GM19372 (cell line): ENCODE measurements at regions not wholly inside any gene's neighbourhood (a gene's known extent, or its start where the extent isn't known, plus 50 kb on each side); places are given as distances from the start of the nearest gene placed in this dataset.
"Not testable (repeated sequence)": the region's sequence is repeated elsewhere in the genome, so short reads cannot be mapped to it uniquely, and the experiment has no call there.

Experiments used
- ATAC-seq: cut with Tn5 transposase; IDR thresholded peaks from one replicate; pipeline ENCODE4 v1.9.1; 2021; ENCODE audit warnings: mild to moderate bottlenecking, low read depth, moderate library complexity; ENCODE audit not compliant: unreplicated experiment

DNA sequence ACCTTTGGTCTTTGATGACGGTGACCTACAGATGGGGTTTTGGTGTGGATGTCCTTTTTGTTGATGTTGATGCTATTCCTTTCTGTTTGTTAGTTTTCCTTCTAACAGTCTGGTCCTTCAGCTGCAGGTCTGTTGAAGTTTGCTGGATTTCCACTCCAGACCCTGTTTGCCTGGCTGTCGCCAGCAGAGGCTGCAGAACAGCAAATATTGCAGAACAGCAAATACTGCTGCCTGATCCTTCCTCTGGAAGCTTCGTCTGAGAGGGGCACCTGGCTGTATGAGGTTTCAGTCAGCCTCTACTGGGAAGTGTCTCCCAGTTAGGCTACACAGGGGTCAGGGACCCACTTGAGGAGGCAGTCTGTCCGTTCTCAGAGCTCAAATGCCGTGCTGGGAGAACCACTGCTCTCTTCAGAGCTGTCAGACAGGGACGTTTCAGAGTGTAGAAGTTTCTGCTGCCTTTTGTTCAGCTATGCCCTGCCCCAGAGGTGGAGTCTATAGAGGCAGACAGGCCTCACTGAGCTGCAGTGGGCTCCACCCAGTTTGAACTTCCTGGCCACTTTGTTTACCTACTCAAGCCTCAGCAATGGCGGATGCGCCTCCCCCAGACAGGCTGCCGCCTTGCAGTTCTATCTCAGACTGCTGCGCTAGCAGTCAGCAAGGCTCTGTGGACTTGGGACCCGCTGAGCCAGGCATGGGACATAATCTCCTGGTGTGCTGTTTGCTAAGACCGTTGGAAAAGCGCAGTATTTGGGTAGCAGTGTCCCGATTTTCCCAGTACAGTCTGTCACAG, 156.4 kb upstream of the NR3C2 start:
- not testable (repeated sequence) for ATAC-seq

DNA sequence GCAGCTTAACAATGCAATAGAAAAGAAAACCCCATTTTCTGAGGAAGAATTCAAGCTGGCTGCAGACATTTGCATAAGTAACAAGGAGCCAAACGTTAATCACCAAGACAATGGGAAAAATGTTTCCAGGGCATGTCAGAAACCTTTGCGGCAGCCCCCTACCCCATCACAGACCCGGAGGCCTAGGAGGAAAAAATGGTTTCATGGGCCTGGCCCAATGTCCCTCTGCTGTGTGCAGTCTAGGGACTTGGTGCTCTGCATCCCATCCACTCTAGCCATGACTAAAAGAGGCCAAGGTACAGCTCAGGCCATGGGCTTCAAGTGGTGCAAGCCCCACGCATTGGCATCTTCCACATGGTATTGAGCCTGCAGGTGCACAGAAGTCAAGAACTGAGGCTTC, 147.0 kb upstream of the NR3C2 start:
- no peak for ATAC-seq

DNA sequence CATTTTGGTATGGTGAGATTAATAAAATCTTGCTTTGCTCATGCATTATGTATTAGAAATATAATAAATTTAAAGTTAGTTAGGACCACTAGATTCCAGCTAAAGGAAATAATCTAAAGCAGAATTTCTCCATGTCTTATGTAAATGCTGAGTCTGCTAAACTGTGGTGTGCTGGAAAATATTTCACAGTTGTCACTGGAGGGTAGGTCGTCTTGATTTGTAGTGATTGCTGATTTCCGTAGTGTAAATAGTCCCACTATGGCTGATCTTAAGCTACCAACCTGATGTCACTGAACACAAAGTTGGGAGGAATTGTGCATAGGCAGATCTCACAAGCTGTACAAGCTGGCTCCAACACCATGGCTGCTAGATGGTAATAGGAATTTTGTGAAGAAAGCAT, 133.4 kb upstream of the NR3C2 start:
- no peak for ATAC-seq

DNA sequence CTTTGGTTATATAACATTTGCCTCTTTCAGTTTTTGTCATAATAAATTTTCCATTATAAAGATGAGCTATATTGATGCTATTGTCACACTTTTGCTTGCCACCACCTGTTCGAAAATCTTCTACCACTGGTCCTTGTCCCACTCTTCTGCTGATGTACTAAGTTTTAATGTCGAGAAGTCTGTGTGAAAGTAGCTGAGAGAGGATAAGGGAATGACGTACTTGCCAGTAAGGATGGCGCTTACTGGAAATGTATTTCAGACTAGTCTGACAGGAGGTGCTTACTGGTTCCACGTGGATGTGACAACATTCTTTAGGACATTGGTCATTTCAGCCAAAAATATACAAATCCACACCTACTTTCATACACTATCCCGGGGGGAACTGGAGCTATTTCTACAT, 132.7 kb upstream of the NR3C2 start:
- no peak for ATAC-seq

DNA sequence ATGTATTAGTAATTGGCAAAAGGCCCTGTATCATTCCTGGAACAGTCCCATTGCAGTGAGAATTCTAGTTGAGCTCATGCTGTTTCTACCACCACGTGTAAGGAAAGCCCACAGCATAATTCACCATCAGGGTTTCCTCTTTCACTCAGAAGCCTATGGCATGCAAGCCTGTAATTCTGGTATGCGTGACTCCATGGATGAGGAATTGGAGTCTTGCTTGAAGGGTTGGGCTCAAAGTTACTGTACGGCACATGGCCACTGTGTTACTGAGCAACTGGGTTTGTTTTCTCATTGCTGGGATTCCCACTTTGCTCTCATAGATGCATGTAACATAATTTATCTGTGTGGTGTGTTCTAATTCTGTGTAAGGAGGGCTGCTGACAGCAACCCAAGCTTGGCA, 132.3 kb upstream of the NR3C2 start:
- no peak for ATAC-seq

DNA sequence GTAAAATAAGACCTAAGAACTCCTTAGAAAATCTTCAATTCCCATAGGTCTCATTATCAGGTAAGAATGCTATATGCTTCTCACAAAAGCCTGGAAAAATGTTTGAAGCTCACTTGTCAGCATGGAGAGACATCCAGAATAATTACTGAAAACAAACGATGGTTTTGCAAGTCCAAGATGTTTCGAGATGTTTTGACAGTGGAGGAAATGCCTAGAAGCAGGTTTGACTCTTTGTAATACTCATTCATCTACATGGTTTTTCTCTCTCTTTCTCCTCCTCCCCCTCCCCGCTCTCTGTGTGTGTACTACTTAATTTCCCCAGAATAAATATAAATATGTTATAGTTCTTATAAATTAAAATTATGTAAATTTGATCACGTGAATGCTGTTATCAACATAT, 131.9 kb upstream of the NR3C2 start:
- no peak for ATAC-seq

DNA sequence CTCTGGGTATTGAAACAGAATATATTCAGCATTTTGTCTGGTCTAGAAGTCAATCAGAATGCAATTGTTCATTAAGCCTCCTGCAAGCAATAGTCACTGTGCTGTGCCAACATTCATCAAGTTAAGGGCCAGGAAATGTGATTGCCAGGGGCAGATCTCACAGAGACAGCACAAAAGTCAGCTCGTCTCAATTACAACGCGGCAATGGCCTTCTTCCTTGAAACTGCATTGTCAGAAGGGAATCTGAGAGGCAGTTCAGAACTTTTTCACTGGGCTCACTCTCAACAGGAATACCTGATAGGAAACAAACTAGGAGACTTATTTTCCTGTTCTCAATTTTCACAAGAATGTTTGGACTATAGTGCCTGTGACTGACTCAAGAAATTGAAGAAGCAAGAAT, 131.1 kb upstream of the NR3C2 start:
- no peak for ATAC-seq

DNA sequence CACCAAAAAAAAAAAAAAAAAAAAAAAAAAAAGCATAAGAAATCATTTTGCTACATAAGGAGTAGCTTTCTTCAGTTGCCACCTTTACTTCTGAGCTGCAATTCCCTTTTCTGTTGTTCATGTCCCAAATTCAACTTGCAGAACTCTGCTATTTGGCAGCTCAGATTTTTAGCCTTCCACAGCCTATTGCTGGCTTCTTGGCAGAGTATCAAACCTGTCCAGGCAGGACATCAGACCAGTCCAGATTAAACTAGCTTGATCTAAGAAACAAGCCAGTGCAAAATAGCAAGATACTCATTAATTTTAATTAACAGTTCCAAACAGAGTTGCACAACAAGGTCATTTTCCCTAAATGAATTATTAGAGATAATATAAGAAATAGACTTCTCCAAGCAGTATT, 123.6 kb upstream of the NR3C2 start:
- no peak for ATAC-seq

DNA sequence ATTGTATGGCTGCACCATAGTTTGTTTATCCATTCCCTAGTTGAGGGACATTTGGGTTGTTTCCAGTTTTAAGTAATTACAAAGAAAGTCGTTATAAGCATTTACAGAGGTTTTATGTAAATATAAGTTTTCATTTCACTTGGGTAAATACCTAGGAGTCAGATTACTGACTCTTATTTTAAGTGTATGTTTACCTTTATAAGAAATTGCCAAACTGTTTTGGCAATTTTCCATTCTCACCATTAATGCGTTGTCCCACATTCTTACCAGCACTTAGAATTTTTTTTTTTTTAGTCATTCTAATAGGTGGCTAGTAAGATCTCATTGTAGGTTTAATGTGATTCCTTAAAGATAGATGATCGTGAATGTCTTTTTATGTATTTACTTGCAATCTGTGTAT, 121.5 kb upstream of the NR3C2 start:
- ATAC-seq = no peak

DNA sequence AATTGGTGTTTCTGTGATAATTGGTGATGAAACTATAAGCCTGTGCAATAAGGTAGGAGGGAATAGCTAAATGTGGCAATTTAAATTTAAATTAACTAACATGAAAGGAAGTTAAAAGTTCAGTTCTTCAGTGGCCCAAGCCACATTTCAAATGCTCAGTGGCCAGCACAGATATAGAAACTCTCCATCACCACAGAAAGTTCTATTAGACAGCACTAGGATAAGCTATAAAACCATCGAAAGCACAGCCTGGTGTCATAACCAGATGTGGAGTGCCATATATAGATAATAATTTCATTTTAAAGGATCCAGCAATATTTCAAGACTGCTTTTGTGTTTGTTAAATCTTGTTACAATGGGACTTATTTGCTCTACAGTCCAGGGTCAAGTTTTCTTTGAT, 119.3 kb upstream of the NR3C2 start:
- ATAC-seq = no peak

DNA sequence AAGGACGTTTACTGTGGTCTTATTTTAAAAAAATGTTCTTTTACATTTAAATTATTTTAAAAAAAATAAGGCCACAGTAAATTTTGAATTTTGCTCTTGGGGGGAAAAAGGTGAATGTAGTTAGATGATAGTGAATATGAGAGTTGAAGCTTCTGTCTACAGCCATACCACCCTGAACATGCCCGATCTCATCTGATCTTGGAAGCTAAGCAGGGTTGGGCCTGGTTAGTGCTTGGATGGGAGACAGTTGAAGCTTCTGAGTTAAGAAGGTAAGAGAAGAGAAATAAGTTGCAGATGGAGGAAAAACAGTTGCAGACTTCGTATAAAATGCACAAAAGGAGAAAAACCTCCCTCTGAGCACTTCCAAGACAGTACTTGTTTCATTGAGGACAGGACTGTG, 115.6 kb upstream of the NR3C2 start:
- no peak for ATAC-seq

DNA sequence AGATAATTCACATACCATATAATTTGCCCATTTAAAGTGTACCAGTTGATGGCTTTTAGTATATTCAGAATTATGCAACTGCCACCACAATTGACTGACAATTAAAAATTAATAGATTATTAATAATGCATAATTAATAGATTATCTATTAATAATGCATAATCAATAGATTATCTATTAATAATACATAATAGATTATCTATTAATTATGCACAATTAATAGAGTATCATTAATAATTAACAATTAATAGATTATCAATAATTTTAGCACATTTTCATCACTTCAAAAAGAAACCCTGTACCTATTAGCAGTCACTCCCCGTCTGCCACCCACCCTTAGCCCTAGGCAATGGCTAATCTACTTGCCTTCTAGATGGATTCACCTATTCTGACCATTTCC, 108.6 kb upstream of the NR3C2 start:
- no peak for ATAC-seq

DNA sequence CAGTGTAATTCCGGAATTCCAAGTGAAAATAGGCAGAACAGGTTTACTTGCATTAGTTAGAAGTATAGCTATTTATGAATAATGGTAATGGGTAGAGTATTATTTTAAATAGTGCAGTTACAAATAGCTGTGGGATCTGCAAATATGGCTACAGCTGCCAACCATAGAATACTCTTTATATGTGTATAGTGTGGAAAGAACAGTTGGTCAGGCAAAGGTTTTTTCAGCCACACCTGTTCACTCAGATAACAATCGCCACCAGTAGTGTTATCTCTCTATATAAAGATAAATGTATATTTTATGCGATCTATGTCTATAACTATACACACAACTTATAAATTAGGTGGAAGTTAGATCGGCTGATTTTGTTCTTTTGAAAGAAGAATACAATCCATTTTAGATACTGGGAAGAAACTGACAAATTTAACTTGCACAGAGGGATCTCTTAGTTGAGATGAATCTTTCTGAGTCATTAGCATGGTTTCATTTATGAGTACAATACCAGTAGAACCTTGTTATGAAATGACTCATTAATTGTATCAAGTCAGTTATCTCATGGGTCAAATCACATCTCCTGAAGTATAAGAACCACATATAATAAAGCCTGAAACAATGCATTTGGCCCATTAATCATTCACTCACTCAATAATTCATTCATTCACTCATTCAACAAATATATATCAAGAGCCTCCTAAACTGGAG, 100.9 kb upstream of the NR3C2 start:
- no peak for ATAC-seq

DNA sequence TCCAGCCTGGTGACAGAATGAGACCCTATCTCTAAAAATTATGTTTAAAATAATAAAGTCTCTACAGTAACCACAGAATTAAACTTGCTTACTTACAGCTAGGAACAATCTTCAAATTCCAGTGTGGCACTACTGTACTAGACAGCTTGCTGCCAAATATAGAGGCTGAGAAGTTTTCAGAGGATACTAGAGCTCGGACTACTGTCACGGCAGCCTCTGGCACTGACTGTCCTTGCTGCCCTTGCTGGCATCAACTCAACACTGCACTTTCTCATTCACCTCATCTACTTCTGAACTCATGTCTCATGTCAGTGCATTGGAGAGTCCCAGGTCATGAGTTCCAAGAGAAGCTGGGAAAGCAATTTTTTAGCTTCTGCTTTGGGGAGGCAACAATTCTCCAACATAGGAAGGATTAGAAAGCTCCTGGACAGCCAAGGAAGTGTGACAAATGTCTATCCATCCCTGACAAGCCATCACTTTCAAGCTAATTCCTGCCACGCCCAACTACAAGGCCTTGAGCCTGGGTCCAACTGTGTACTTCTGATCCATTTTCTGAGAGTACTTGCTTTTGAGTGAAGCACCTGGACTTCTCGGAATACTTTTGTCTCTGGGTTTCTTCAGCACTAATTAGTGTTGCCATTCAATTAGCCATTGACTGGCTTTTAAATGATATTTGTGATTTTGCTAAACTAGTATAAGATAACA, 98.6 kb upstream of the NR3C2 start:
- ATAC-seq = no peak

DNA sequence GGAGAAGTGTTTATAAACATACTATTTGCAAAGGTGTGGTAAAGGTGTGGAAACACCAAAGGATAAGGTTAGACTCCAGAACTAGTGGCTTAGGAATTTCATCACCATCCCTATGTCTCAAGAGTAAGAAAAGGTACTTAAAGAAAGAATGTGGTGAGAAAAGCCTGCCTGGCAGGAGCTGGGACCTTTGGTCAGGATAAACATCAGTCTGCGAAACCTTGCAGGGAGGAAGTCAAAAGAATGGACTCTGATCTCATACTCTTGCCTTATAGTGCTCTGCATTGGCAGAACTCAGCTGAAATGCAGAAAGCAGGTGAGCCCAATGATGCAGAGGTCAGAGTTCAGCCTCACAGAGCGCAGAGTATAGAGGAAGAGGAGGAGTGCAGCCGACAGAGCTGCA, 97.2 kb upstream of the NR3C2 start:
- ATAC-seq = no peak

DNA sequence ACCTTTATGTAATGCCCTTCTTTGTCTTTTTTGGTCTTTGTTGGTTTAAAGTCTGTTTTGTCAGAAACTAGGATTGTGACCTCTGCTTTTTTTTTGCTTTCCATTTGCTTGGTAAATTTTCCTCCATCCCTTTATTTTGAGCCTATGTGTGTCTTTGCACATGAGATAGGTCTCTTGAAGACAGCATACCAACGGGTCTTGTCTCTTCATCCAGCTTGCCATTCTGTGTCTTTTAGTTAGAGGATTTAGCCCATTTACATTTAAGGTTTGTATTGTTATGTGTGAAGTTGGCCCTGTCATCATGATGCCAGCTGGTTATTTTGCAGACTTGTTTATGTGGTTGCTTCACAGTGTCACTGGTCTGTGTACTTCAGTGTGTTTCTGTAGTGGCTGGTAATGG, 91.6 kb upstream of the NR3C2 start:
- not testable (repeated sequence) for ATAC-seq

DNA sequence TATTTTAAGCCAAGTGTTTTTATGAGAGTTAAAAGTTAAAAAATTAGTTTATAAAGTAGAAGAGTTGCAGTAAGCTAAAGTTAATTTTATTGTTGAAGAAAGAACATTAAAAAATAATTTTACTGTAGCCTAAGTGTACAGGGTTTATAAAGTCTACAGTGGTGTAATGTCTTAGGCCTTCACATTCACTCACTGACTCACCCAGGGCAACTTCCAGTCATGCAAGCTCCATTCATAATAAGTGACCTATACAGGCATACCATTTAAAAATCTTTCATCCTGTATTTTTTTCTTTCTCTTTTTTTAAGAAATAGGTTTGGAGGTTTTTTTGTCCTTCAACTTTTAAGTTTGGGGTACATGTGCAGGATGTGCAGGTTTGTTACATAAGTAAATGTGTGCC, 87.9 kb upstream of the NR3C2 start:
- ATAC-seq = no peak

DNA sequence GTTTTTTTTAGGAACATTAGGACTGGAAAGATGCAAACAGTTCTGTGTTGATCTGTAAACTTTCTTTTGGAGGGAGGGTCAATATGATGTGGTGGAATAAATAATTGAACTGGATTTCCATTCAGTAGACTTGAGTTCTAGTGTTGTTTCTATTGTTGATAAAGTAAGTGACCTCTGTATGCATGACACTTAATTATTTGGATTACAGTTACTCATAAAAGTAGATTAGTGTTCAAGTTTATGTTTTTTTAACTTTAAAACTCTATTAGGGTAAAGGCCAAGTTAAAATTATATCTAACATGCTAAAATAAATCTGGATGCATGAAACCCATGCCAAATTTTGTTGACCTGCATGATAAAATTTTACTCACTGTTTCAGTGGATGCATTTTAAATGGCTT, 85.4 kb upstream of the NR3C2 start:
- ATAC-seq = no peak

DNA sequence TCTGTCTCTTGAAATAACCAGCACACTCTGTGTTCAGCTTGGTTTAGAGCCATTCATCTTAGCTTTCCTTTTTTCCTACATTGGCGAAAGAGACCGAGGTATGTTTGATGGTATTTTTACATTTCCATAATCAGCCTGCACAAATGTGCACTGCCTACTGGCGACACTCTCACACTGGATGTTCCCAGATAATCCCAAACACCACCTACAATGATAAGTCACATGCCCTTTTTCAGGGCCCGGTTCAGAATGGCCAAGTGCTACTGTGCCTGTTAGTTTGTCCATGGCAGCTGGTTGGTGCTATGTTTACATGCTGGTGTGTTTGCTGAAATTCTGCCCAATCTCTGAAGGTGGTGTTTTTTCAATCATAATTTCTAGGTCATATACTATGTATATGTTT, 80.8 kb upstream of the NR3C2 start:
- ATAC-seq = no peak

DNA sequence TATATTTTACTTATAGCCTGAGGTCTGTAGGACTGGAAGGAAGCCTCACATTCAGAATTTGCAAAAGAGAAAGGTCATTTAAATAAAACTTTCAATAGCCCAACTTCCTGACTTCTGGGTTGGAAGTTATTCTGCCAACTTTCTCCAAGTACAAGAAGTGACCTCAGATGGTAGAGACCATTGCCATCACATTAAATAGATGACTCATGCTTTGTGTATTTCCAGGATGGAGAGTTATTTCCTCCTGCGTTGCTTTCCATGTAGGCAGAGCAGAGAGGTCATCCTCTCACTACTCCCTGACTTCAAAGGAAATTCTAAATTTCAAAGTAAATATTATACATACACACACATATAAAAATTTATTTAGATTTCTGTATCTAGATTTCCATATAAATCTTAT, 73.0 kb upstream of the NR3C2 start:
- no peak for ATAC-seq

DNA sequence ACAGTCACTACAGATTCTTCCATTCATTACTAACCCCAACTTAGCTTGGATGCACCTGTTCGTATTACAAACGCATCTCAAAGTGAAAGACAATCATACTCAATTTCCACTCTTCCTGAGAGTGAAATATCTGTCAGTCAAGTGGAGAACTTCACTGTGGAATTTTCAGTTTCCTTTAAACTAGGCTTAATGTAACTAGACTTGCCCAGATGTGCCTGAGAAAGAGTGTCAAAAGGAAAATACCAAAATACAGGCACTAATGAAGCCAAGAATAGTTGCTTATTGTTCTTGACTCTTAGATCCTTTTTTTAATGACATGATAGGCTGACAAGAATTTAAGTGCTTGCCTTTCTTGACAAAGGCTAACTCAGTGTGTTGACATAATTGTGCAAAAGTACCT, 72.4 kb upstream of the NR3C2 start:
- ATAC-seq = no peak

DNA sequence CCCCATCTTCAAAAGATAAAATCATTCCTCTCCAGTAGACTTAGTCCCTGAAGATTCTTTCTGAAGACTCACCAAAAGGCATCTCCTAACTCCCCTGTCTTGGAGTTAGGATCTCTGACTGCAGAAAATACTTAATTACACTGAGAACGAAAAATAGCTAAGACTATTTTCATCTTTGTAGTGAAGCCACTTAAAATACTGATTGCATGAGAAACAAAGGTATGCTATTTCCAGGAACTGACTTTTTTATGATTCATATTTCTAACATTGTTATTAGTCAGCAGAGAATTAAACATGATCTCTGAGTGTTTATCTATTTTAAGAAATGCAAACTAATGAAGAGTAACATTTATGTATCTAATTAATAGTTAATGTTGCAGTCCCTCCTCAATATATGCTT, 71.8 kb upstream of the NR3C2 start:
- ATAC-seq = no peak
